Adrenal gland (tissue), 9 donors: ENCODE measurements at regions not wholly inside any gene's neighbourhood (a gene's known extent, or its start where the extent isn't known, plus 50 kb on each side); places are given as distances from the start of the nearest gene placed in this dataset.

Source experiments
- DNase-seq, 7 donors: peaks; one replicate each; pipeline ENCODE4 v3.0.0-alpha.2; 2019 to 2020
- H3K27ac ChIP-seq, 5 donors: fragments of 200-600 bp; sonication (generic) in 4 of 5; 1 replicate in 3 of 5; 2 replicates in 2 of 5; pipeline versions ENCODE4 v1.5.1 to v1.8.0; 2016 to 2020; ENCODE audit warnings: mild to moderate bottlenecking in 1 of 5
- H3K27me3 ChIP-seq: fragments of 200-600 bp; 2 replicates; pipeline ENCODE4 v1.8.0; 2021
- H3K36me3 ChIP-seq, 2 donors: fragments of 200-600 bp; replicated peaks in 1 of 2; 1 replicate in 1 of 2; 2 replicates in 1 of 2; pipeline versions ENCODE4 v1.5.1 to v1.8.0; 2018 to 2022
- H3K4me1 ChIP-seq, 2 donors: fragments of 200-600 bp; replicated peaks in 1 of 2; 1 replicate in 1 of 2; 2 replicates in 1 of 2; pipeline versions ENCODE4 v1.5.1 to v1.8.0; 2018 to 2021
- H3K4me3 ChIP-seq, 4 donors: fragments of 200-600 bp; sonication (generic) in 3 of 4; one replicate each; pipeline ENCODE4 v1.5.1; 2016 to 2018
- H3K9me3 ChIP-seq, 3 donors: fragments of 200-600 bp; sonication (generic) in 1 of 3; replicated peaks in 1 of 3; 1 replicate in 2 of 3; 2 replicates in 1 of 3; pipeline versions ENCODE4 v1.5.1 to v1.8.0; 2016 to 2021
- POLR2A ChIP-seq, 2 donors: fragments of 450-650 bp; IDR thresholded peaks; one replicate each; pipeline ENCODE4 v1.6.1; 2017; ENCODE audit warnings: antibody characterized with exemption in 2 of 2, mild to moderate bottlenecking in 2 of 2, moderate library complexity in 1 of 2
- WGBS, 4 donors: extraction: QIAGEN DNeasy Blood & Tissue Kit in 2 of 4; methylation state at CpG; one replicate each; pipeline versions ENCODE4 v1.1.5 to v1.1.7; 2013 to 2017; 5-methylcytosine and 5-hydroxymethylcytosine counted together
- intact Hi-C, 2 donors: fragments of 100-400 bp; cut with DNase I; formaldehyde crosslinking; loops; one replicate each; pipeline versions ENCODE4 v1.14.1 to v1.15.0; 2022 to 2023
- TF ChIP-seq, protein P1 (sequence below), 6 experiments: fragments of 450-650 bp in 4 of 6; fragments of 200-600 bp in 2 of 6; sonication (generic) in 1 of 6; IDR thresholded peaks; 1 replicate in 5 of 6; 2 replicates in 1 of 6; pipeline versions ENCODE4 v1.5.1 to v1.8.0; 2016 to 2021; ENCODE audit warnings: antibody characterized with exemption in 6 of 6, mild to moderate bottlenecking in 2 of 6, moderate library complexity in 1 of 6
- donor health status: healthy with polysubstance abuse.
- donor health status: Bipolar disorder and iron deficiency.
- donor health status: DM: yes; HTN: yes; CAD: no.
- donor health status: DM: no; HTN: no; CAD: no.
- donor health status: DM: no; HTN: no; CAD: no.

DNA sequence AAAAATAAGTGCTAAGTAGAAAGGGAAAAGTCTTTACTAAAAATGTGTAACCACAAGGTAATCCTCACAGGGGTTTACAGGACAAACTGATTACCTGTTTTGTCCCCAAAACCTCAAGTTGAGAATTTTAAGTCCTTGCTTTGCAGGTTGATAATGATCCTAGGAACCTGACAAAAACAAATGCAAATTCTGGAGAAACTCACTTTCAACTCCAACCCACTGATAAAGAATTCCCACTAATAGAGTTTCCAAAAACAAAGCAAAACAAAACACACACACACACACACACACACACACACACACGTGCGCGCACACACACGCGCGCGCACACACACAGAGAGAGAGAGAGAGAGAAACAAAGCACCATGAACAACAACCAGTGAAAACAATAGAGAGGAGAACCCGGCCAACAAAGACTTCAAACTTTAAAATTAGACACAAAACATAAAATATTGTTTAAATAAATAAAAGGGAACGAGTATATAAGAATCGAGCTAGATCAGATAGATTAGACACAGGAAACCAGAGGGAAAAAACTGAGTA, 187.0 kb upstream of the FOXN3 start:
- H3K4me3 ChIP-seq = no peak overlapping the region
- intact Hi-C loops = no loop called here

DNA sequence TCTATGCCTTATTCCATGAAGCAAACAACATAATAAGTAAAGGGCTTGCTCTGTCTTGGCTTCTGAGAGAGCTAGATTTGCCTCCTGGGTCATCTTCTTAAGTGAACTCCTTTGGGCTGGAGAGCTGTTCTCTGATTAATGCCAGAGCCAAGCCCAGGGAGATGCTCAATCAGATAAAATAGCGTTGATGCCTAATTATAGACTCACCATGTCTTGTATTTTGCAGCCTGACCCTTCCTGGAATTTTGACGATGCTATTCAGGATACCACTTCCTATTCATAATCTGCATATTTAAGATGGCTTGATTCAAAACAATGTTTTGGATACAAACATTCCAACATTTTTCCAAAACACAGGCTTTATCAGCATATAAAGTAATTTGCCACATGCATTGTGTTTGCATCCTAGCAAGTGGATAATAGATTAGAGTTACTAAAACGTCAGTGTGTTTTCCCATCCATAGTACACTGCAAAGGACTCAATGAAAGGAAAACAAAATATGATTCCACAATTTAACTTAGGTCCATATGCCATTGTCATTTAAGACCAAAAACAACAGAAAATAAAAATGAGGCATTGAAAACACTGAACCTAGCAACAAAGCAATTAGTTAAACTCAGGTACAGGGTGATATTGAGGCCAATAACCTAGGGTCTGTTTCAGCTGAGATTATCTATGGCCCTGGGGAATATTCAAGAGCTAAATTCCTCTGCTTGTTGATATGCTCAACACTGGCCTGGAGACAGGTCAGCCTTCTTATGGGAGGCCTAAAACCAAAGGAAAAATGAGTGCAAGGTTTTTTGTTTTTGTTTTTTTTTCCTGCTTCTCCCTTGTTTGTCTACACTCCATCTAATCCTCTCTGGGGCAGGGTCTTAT, 184.2 kb upstream of the FOXN3 start:
- H3K4me3 ChIP-seq = no peak overlapping the region
- H3K9me3 ChIP-seq = peaks cover 0 to 21% (median 8%) of the 10 kb centered on the region in 3 donors
- H3K27ac ChIP-seq = no peak overlapping the region
- H3K4me1 ChIP-seq = peaks cover 0 to 7% of the 10 kb centered on the region in 2 donors
- DNase-seq = no peak
- H3K27me3 ChIP-seq = no peaks in the 10 kb centered on the region
- no peaks in the 10 kb centered on the region for H3K36me3 ChIP-seq
- no peak for TF ChIP-seq POLR2A (IDR thresholded peaks at IDR 0.05)
- TF ChIP-seq, protein P1, sequence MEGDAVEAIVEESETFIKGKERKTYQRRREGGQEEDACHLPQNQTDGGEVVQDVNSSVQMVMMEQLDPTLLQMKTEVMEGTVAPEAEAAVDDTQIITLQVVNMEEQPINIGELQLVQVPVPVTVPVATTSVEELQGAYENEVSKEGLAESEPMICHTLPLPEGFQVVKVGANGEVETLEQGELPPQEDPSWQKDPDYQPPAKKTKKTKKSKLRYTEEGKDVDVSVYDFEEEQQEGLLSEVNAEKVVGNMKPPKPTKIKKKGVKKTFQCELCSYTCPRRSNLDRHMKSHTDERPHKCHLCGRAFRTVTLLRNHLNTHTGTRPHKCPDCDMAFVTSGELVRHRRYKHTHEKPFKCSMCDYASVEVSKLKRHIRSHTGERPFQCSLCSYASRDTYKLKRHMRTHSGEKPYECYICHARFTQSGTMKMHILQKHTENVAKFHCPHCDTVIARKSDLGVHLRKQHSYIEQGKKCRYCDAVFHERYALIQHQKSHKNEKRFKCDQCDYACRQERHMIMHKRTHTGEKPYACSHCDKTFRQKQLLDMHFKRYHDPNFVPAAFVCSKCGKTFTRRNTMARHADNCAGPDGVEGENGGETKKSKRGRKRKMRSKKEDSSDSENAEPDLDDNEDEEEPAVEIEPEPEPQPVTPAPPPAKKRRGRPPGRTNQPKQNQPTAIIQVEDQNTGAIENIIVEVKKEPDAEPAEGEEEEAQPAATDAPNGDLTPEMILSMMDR (IDR thresholded peaks at IDR 0.05) = no peak
- 53 to 62% (median 56%) methylated on average over 3 of the region's 3 CpGs for WGBS, 4 donors
- intact Hi-C loops = no loop called here

More for the DNA sequence above, 187.0 kb upstream of the FOXN3 start:
- DNase-seq = no peak
- Histone ChIP-seq H3K27ac (no peak overlapping the region), H3K27me3 (no peaks in the 10 kb centered on the region), H3K4me1 (peaks cover 0 to 7% of the 10 kb centered on the region in 2 donors), H3K9me3 (peaks cover 0 to 6% (median 0%) of the 10 kb centered on the region in 3 donors), H3K36me3 (no peaks in the 10 kb centered on the region)
- no peak for TF ChIP-seq POLR2A (IDR thresholded peaks at IDR 0.05)
- TF ChIP-seq, protein P1 (IDR thresholded peaks at IDR 0.05) = no peak
- WGBS, 4 donors = 63 to 76% (median 70%) methylated on average over 10 of the region's 10 CpGs

DNA sequence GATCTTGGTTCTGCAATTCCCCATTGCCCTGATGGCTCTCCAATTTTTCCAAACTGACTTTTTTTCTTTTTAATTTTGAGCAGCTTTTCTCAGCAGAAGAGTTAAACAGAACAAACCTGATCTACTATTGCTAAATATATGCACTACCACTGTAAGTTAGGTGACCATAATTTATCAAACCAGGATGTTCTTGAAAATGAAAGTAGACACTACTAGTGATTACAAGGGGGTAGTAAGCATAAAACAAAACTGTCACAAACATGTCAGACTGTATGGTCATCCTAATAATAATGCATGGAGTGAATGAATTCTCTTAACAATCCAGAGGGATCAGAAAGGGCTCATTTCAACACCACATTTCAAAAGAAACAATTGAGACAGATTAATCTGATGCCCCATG, 183.0 kb upstream of the FOXN3 start:
- no peaks in the 10 kb centered on the region for H3K36me3 ChIP-seq
- peaks cover 0 to 7% of the 10 kb centered on the region in 2 donors for H3K4me1 ChIP-seq
- H3K4me3 ChIP-seq = no peak overlapping the region
- no peak overlapping the region for H3K27ac ChIP-seq
- H3K27me3 ChIP-seq = no peaks in the 10 kb centered on the region
- H3K9me3 ChIP-seq = peaks cover 0 to 21% (median 8%) of the 10 kb centered on the region in 3 donors
- no peak for TF ChIP-seq POLR2A (IDR thresholded peaks at IDR 0.05)
- TF ChIP-seq, protein P1 (IDR thresholded peaks at IDR 0.05) = no peak
- DNase-seq = no peak
- intact Hi-C loops = no loop called here

DNA sequence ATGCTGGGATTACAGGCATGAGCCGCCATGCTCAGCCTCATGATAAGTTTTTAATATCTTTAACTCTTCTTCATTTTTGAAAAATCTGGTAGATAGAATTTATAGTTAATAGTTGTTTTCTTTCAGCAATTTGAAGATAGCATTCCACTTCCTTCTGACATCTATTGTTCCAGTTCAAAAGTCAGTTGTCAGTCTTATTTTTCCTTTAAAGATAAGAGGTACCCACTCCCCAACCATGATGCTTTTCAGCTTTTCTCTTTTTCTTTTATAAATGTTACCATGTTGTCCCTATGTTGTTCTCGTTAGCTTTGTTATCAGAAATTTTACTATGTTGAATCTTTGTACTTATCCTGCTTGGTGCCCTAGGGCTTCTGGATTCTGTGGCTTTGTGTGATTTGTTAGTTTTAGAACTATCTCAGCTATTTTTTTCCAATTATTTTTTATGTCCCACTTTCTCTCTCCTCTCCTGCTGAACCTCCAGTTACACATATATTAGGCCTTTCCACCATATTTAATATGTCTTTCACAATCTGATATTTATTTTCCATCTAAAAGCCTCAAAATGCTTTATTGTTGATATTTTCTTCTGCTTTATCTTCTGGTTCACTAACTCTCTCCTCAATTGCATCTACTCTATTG, 181.6 kb upstream of the FOXN3 start:
- intact Hi-C loops = no loop called here
- TF ChIP-seq, protein P1 (IDR thresholded peaks at IDR 0.05) = no peak
- no peak for TF ChIP-seq POLR2A (IDR thresholded peaks at IDR 0.05)
- H3K27me3 ChIP-seq = no peaks in the 10 kb centered on the region
- no peak for DNase-seq
- 97 to 100% (median 98%) methylated on average over 2 of the region's 2 CpGs for WGBS, 4 donors
- H3K9me3 ChIP-seq = peaks cover 0 to 21% (median 8%) of the 10 kb centered on the region in 3 donors
- no peak overlapping the region for H3K27ac ChIP-seq
- no peak overlapping the region for H3K4me3 ChIP-seq
- H3K4me1 ChIP-seq = peaks cover 0 to 7% of the 10 kb centered on the region in 2 donors
- H3K36me3 ChIP-seq = no peaks in the 10 kb centered on the region
